K562 (cell line): ENCODE measurements at regions not wholly inside any gene's neighbourhood (a gene's known extent, or its start where the extent isn't known, plus 50 kb on each side); places are given as distances from the start of the nearest gene placed in this dataset.

Experiments used
- ATAC-seq: fragments of 200-7000 bp; cut with Tn5 transposase; 3 replicates; pipeline ENCODE4 v1.9.1; 2020; ENCODE audit warnings: moderate library complexity
- BruUV-seq: library from RNA; stranded (reverse); fragments of 400-500 nt; replicated peaks from 2 replicates; lab custom pipeline; 2021; lab: Mats Ljungman, UMichigan
- CTCF ChIA-PET: fragments of 300-600 bp; formaldehyde crosslinking; extraction: SDS; loops from one replicate; lab custom pipeline; 2021; ENCODE audit warnings: low intra/inter-chr PET ratio; lab: Yijun Ruan, JAX
- POLR2A ChIA-PET: fragments of 300-600, 350-650 bp; sonication (Branson Sonifier 250); formaldehyde crosslinking; extraction: SDS; loops from one replicate; lab custom pipeline; 2021; ENCODE audit warnings: antibody characterized with exemption, inconsistent platforms; lab: Yijun Ruan, JAX
- DNase-seq, 4 experiments: peaks; one replicate each; pipeline versions ENCODE4 v3.0.0 to v3.0.0-alpha.2; 2011 to 2018; ENCODE audit warnings: low spot score in 3 of 4, mixed read lengths in 3 of 4; ENCODE audit errors: extremely low read depth in 1 of 4
- FAIRE-seq: peaks from 2 replicates; lab custom pipeline; 2011; peaks lifted over from hg19 to GRCh38; lab: Jason Lieb, UNC
- H2AFZ ChIP-seq: 2 replicates; pipeline ENCODE4 v1.6.0; 2011; ENCODE audit warnings: low read depth, low read length, control low read depth, inconsistent platforms
- H3K27ac ChIP-seq: fragments of 200-600 bp; 3 replicates; pipeline ENCODE4 v1.8.0; 2011; ENCODE audit warnings: low read depth, mild to moderate bottlenecking, control low read depth, inconsistent platforms, low read length, moderate library complexity, mixed read lengths; ENCODE audit errors: extremely low read depth
- H3K27me3 ChIP-seq, 2 experiments: fragments of 300-600 bp in 1 of 2; 2 replicates in 1 of 2; 3 replicates in 1 of 2; pipeline versions ENCODE4 v1.6.0 to v1.8.0; 2011; ENCODE audit warnings: inconsistent platforms in 2 of 2, low read length in 2 of 2, mild to moderate bottlenecking in 1 of 2, mixed read lengths in 1 of 2, moderate library complexity in 1 of 2; ENCODE audit not compliant: control insufficient read depth in 2 of 2, insufficient read depth in 2 of 2
- H3K36me3 ChIP-seq: fragments of 300-600 bp; 3 replicates; pipeline ENCODE4 v1.8.0; 2011; ENCODE audit warnings: mild to moderate bottlenecking, low read length, inconsistent platforms; ENCODE audit not compliant: control insufficient read depth, insufficient read depth
- H3K4me1 ChIP-seq, 2 experiments: fragments of 200-600 bp in 1 of 2; replicated peaks in 1 of 2; 2 replicates in 1 of 2; 3 replicates in 1 of 2; pipeline versions ENCODE4 v1.5.1 to v1.8.0; 2011; ENCODE audit warnings: inconsistent platforms in 2 of 2, low read length in 2 of 2, mild to moderate bottlenecking in 1 of 2, mixed read lengths in 1 of 2, moderate library complexity in 1 of 2; ENCODE audit not compliant: control insufficient read depth in 2 of 2, insufficient read depth in 2 of 2
- H3K4me2 ChIP-seq: 2 replicates; pipeline ENCODE4 v1.6.1; 2011; ENCODE audit warnings: low read length, control low read depth, inconsistent platforms, mixed read lengths; ENCODE audit not compliant: insufficient read depth
- H3K4me3 ChIP-seq: fragments of 200-600 bp; sonication (generic), shearing (Covaris generic); 2 replicates; pipeline ENCODE4 v1.5.1; 2016; ENCODE audit warnings: control low read depth, inconsistent platforms
- H3K79me2 ChIP-seq: fragments of 200-600 bp; 3 replicates; pipeline ENCODE4 v1.8.0; 2011; ENCODE audit warnings: low read length, inconsistent platforms; ENCODE audit not compliant: control insufficient read depth, insufficient read depth
- H3K9ac ChIP-seq, 2 experiments: 2 replicates each; pipeline versions ENCODE4 v1.6.0 to v1.6.1; 2011; ENCODE audit warnings: low read depth in 2 of 2, low read length in 2 of 2, control low read depth in 1 of 2, inconsistent platforms in 1 of 2, mild to moderate bottlenecking in 1 of 2, mixed read lengths in 1 of 2; ENCODE audit not compliant: insufficient read depth in 1 of 2
- H3K9me1 ChIP-seq: one replicate; pipeline ENCODE4 v1.6.0; 2011; ENCODE audit warnings: inconsistent platforms, mild to moderate bottlenecking, low read length, moderate library complexity; ENCODE audit not compliant: control insufficient read depth, insufficient read depth
- H3K9me3 ChIP-seq: replicated peaks from 2 replicates; pipeline ENCODE4 v1.5.1; 2011; ENCODE audit warnings: low read depth, low read length, inconsistent platforms; ENCODE audit not compliant: control insufficient read depth, insufficient read depth
- H4K20me1 ChIP-seq: replicated peaks from 2 replicates; pipeline ENCODE4 v1.6.1; 2011; ENCODE audit warnings: low read length, inconsistent platforms, mixed read lengths; ENCODE audit not compliant: control insufficient read depth, insufficient read depth
- ARID2 ChIP-seq: fragments of 450-650 bp; IDR thresholded peaks from 2 replicates; pipeline ENCODE4 v1.6.1; 2017; ENCODE audit warnings: antibody characterized with exemption, mild to moderate bottlenecking
- FOXA1 ChIP-seq: fragments of 450-650 bp; IDR thresholded peaks from 2 replicates; pipeline ENCODE4 v1.6.1; 2016; ENCODE audit warnings: mild to moderate bottlenecking, borderline replicate concordance
- HCFC1 ChIP-seq: IDR thresholded peaks from 2 replicates; pipeline ENCODE4 v1.6.1; 2012; ENCODE audit warnings: low read depth, low read length, improper control_type of control experiment
- NFIC ChIP-seq: fragments of 450-650 bp; IDR thresholded peaks from 2 replicates; pipeline ENCODE4 v1.6.1; 2017; ENCODE audit warnings: mild to moderate bottlenecking, inconsistent platforms
- ZFX ChIP-seq: sonication (generic); formaldehyde crosslinking; IDR thresholded peaks from 2 replicates; pipeline ENCODE4 v1.8.0; 2022; ENCODE audit warnings: mild to moderate bottlenecking, missing genetic modification reagents, moderate library complexity
- ZNF586 ChIP-seq: fragments of 450-650 bp; formaldehyde crosslinking; conservative IDR thresholded peaks from 2 replicates; pipeline ENCODE4 v1.4.0; 2020; ENCODE audit warnings: mild to moderate bottlenecking, moderate library complexity
- ZNF77 ChIP-seq: fragments of 250-450 bp; sonication (Bioruptor Pico); IDR thresholded peaks from 2 replicates; pipeline ENCODE4 v1.5.0; 2020
- WGBS: fragments of 100-300 bp; shearing (Covaris generic); methylation state at CpG from one replicate; pipeline ENCODE4 v1.1.6; 2016; ENCODE audit warnings: low coverage, mixed read lengths; ENCODE audit not compliant: insufficient coverage; ENCODE audit errors: missing lambda C conversion rate; 5-methylcytosine and 5-hydroxymethylcytosine counted together
- in situ Hi-C: fragments of 300-500 bp; cut with MboI; formaldehyde crosslinking; loops from 4 replicates; pipeline ENCODE4 v1.15.0; 2018; ENCODE audit warnings: inconsistent platforms, mixed read lengths
- intact Hi-C: fragments of 100-400 bp; cut with micrococcal nuclease; formaldehyde crosslinking; loops from 2 replicates; pipeline ENCODE4 v1.14.2; 2022
- TF ChIP-seq, protein P1 (sequence below): IDR thresholded peaks from 2 replicates; pipeline ENCODE4 v1.6.1; 2011; ENCODE audit warnings: borderline replicate concordance, low read depth, mild to moderate bottlenecking, moderate library complexity, low read length; ENCODE audit not compliant: insufficient read depth, poor library complexity, severe bottlenecking

DNA sequence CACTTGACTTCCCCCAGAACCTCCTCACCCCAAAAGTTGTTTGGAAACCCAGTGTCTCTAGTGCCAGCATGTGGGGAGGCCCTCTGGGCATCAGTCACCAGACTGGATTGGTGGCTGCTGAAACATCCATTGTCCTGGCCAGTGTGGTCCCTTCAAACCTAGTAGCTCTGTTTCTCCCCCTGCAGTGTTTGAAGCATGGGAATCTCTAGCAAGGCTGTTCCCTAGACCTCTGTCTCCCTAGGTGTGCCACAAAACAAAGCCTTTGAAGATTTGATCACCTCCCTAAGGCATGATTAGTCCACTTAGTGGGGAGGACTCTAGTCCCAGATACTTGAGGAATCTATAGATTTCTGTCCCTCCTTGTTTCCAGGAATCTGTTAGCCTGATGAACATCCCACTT, 60.3 kb downstream of the ARF6 start (continued):
- TF ChIP-seq, protein P1, sequence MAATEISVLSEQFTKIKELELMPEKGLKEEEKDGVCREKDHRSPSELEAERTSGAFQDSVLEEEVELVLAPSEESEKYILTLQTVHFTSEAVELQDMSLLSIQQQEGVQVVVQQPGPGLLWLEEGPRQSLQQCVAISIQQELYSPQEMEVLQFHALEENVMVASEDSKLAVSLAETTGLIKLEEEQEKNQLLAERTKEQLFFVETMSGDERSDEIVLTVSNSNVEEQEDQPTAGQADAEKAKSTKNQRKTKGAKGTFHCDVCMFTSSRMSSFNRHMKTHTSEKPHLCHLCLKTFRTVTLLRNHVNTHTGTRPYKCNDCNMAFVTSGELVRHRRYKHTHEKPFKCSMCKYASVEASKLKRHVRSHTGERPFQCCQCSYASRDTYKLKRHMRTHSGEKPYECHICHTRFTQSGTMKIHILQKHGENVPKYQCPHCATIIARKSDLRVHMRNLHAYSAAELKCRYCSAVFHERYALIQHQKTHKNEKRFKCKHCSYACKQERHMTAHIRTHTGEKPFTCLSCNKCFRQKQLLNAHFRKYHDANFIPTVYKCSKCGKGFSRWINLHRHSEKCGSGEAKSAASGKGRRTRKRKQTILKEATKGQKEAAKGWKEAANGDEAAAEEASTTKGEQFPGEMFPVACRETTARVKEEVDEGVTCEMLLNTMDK, result no peak
- TF ChIP-seq ZNF77 (no peak), ZFX (CRISPR knock-in tag) (no peak), ZNF586 (CRISPR knock-in tag) (no peak), ARID2 (no peak), NFIC (no peak), HCFC1 (no peak)
- TF ChIP-seq, all 486 proteins: peak for 0

DNA sequence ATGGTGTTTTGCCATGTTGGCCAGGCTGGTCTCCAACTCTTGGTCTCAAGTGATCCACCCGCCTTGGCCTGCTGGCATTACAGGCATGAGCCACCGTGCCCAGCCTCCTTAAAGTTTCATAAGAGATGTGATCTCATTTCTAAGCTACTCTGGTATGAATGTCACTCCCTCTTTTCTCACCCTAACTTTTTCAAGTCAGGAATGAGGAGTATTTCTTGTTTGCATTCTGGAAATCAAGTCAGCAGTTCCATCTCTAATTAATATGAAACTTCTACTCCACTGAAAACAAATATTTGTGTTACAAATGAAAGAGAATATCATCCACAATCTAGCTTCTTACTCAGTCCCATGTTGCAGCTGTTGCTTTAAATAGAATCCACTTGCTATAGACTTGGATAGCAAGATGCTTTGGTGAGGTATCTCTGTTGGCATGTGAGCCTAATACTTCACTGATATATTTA, 61.3 kb downstream of the ARF6 start:
- FAIRE-seq, result no peak
- ATAC-seq, result no peak
- CTCF ChIA-PET, result no interaction called here

More for the DNA sequence above, 61.3 kb downstream of the ARF6 start:
- no TSS peak for BruUV-seq
- Histone ChIP-seq H3K79me2 (no peaks in the 10 kb centered on the region), H3K4me3 (no peak overlapping the region), H3K9ac (no peak overlapping the region), H4K20me1 (no peaks in the 10 kb centered on the region), H3K27me3 (no peaks in the 10 kb centered on the region), H3K9me1 (no peaks in the 10 kb centered on the region), H2AFZ (no peak overlapping the region), H3K4me1 (no peaks in the 10 kb centered on the region), H3K9me3 (no peaks in the 10 kb centered on the region), H3K4me2 (no peak overlapping the region), H3K27ac (no peak overlapping the region), H3K36me3 (no peaks in the 10 kb centered on the region)
- no peak for DNase-seq
- POLR2A ChIA-PET, result no interaction called here
- 20% methylated on average over 2 of the region's 2 CpGs for WGBS
- in situ Hi-C loops, result no loop called here
- intact Hi-C loops, result no loop called here
- TF ChIP-seq FOXA1, result no peak
